ENCODE measurements at regions not wholly inside any gene's neighbourhood (a gene's known extent, or its start where the extent isn't known, plus 50 kb on each side); places are given as distances from the start of the nearest gene placed in this dataset.

- DNase-seq = no peak
Measured at GRCh38 chr2:220961143-220961860, 610.8 kb downstream of the EPHA4 start.

GRCh38 chr2:220962556-220962955 lies 609.5 kb downstream of the EPHA4 start:
- DNase-seq = no peak

GRCh38 chr2:220963076-220963475 lies 609.0 kb downstream of the EPHA4 start:
- no peak for DNase-seq

- DNase-seq = no peak
Measured at GRCh38 chr2:220963930-220964329, 608.2 kb downstream of the EPHA4 start.

- no peak for DNase-seq
Measured at GRCh38 chr2:220966636-220967035, 605.5 kb downstream of the EPHA4 start.

- no peak for DNase-seq
Measured at GRCh38 chr2:220969348-220969747, 602.8 kb downstream of the EPHA4 start.

GRCh38 chr2:220980966-220981675 lies 591.0 kb downstream of the EPHA4 start:
- no peak for DNase-seq

- DNase-seq = no peak
Measured at GRCh38 chr2:220981926-220982325, 590.2 kb downstream of the EPHA4 start.

- no peak for DNase-seq
Measured at GRCh38 chr2:220985561-220985960, 586.5 kb downstream of the EPHA4 start.

- no peak for DNase-seq
Measured at GRCh38 chr2:220987839-220988238, 584.3 kb downstream of the EPHA4 start.

GRCh38 chr2:220991972-220992371 lies 580.1 kb downstream of the EPHA4 start:
- no peak for DNase-seq

GRCh38 chr2:220994846-220995245 lies 577.3 kb downstream of the EPHA4 start:
- DNase-seq = no peak

- no peak for DNase-seq
Measured at GRCh38 chr2:220995581-220995980, 576.5 kb downstream of the EPHA4 start.

- DNase-seq = no peak
Measured at GRCh38 chr2:220998156-220998555, 573.9 kb downstream of the EPHA4 start.

GRCh38 chr2:220999356-220999755 lies 572.7 kb downstream of the EPHA4 start:
- no peak for DNase-seq

GRCh38 chr2:221001381-221001801 lies 570.7 kb downstream of the EPHA4 start:
- no peak for DNase-seq

- DNase-seq = no peak
Measured at GRCh38 chr2:221002101-221002685, 569.9 kb downstream of the EPHA4 start.

- no peak for DNase-seq
Measured at GRCh38 chr2:221005338-221005737, 566.8 kb downstream of the EPHA4 start.

GRCh38 chr2:221006084-221006483 lies 566.0 kb downstream of the EPHA4 start:
- no peak for DNase-seq

GRCh38 chr2:221016551-221016950 lies 555.6 kb downstream of the EPHA4 start:
- no peak for DNase-seq

GRCh38 chr2:221018262-221018661 lies 553.8 kb downstream of the EPHA4 start:
- no peak for DNase-seq

GRCh38 chr2:221019668-221020067 lies 552.4 kb downstream of the EPHA4 start:
- DNase-seq = no peak

- no peak for DNase-seq
Measured at GRCh38 chr2:221022554-221022953, 549.5 kb downstream of the EPHA4 start.

GRCh38 chr2:221025398-221025797 lies 546.7 kb downstream of the EPHA4 start:
- no peak for DNase-seq
